ENCODE measurements at regions not wholly inside any gene's neighbourhood (a gene's known extent, or its start where the extent isn't known, plus 50 kb on each side); places are given as distances from the start of the nearest gene placed in this dataset.
"Not testable (repeated sequence)": the region's sequence is repeated elsewhere in the genome, so short reads cannot be mapped to it uniquely, and the experiment has no call there.

DNA sequence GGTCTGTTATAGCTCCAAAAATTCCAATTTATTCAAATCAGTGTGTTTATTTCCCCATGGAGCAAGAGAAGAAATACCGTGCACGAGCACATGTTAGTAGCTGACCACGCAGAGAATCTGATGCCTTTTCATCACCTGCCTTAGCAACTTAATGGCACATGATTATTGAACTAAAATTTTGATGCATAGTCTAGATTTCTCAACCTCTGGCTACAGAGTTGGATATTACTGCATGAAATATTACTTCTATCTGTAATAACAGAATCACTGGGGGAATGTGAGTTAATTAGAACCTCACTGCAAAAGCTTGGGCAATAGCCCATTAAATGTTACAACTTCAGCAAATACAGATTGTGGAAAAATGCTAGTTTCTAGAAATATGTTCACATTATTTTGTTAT lies 335.8 kb downstream of the FLRT2 start:
- TF ChIP-seq, protein P1, sequence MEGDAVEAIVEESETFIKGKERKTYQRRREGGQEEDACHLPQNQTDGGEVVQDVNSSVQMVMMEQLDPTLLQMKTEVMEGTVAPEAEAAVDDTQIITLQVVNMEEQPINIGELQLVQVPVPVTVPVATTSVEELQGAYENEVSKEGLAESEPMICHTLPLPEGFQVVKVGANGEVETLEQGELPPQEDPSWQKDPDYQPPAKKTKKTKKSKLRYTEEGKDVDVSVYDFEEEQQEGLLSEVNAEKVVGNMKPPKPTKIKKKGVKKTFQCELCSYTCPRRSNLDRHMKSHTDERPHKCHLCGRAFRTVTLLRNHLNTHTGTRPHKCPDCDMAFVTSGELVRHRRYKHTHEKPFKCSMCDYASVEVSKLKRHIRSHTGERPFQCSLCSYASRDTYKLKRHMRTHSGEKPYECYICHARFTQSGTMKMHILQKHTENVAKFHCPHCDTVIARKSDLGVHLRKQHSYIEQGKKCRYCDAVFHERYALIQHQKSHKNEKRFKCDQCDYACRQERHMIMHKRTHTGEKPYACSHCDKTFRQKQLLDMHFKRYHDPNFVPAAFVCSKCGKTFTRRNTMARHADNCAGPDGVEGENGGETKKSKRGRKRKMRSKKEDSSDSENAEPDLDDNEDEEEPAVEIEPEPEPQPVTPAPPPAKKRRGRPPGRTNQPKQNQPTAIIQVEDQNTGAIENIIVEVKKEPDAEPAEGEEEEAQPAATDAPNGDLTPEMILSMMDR (IDR thresholded peaks at IDR 0.05; ENCODE audit: extremely low read depth, missing control alignments) = no peak
- no peak for DNase-seq (ENCODE audit: low spot score)

DNA sequence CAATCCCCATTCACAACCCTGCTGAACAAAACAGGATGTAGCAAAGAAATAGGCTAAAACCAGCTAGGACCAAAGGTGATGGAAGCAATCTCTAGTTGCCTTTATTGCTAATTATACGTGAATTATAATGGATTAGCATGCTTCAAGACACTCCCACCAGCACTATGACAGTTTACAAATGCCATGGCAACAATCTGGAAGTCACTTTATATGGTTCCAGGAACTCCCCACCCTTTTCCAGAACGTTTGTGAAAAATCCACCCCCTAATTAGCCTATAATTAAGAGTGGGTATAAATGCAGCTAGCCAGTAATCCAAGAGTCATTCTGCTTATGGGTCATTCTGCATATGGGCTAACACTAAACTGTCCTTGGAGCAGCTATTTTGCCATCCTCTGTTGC lies 328.7 kb downstream of the FLRT2 start:
- TF ChIP-seq, protein P1 (IDR thresholded peaks at IDR 0.05; ENCODE audit: extremely low read depth, missing control alignments) = no peak
- DNase-seq (ENCODE audit: low spot score) = no peak

DNA sequence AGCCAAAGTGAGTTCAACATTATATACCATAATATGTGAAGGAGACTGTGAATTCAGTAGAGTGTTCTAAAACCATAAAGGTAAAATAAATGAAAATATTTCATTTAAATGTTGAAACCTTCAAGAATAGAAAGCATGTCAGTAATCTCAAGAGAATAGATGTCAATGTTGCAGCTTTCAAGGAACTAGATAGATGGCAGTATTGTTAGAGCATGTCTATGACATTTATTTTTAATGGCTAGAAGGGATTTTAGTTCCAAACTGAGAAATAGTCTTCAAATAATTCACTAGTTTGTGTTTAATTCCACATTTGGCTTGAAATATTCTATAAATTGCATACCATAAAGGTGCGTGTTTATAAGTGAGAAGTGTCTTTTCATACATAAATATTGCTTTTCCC lies 326.5 kb downstream of the FLRT2 start:
- DNase-seq (ENCODE audit: low spot score) = no peak
- TF ChIP-seq, protein P1 (IDR thresholded peaks at IDR 0.05; ENCODE audit: extremely low read depth, missing control alignments) = no peak

DNA sequence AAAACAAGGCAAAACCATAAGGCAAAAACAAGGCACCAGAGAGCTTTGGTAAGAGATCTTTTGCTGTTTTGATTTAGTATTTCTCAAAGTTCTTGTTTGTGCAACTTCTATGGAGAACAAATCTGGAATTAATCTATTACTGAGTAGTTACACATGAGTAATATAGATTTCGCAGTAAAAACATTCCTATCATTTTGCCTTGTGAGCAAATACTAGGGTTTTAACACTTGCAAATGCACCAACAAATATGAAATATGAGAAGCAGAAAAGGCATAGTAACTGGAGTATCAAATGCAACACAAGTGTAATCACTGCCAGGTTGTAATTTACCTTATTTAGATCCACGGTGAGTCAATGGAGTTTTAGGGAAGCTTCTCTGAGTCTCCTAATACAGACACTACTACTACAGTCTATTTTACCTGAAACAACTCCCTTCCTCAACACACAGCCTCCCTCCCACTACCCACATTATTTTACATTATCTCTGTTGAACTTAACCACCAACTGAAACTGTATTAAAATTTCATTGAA lies 324.1 kb downstream of the FLRT2 start:
- TF ChIP-seq, protein P1 (IDR thresholded peaks at IDR 0.05; ENCODE audit: extremely low read depth, missing control alignments) = no peak
- no peak for DNase-seq (ENCODE audit: low spot score)

DNA sequence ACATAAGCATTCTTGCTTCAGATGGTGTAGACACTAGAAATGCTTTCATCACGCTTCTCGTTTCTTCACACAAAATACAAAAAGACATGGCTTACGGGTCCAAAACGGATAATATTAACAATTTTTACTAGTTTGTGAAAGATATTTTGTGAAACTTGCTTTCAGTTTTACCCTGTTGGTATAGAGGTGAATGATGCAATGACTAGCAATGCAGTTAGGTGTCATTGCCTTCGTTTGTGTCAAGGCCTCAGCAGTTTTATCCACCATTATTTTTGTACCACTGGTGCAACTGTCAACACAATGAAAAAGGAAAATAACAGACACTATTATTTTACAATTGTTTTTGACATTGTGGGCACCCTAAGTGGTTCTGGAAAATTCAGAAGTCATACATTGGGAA lies 323.0 kb downstream of the FLRT2 start:
- DNase-seq (ENCODE audit: low spot score) = no peak
- TF ChIP-seq, protein P1 (IDR thresholded peaks at IDR 0.05; ENCODE audit: extremely low read depth, missing control alignments) = no peak

DNA sequence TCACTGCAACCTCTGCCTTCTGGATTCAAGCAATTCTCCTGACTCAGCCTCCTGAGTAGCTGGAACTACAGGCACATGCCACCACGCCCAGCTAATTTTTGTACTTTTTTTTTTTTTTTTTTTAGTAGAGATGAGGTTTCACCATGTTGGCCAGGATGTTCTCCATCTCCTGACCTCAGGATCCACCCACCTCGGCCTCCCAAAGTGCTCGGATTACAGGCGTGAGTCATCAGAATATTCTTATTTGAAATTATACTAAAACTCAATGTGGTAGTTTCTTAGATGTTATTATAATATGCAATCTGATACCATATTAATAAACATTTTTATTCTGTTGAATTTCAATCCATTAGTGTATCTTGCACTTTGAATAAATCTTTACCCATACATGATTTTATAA lies 322.2 kb downstream of the FLRT2 start:
- DNase-seq (ENCODE audit: low spot score) = not testable (repeated sequence)

DNA sequence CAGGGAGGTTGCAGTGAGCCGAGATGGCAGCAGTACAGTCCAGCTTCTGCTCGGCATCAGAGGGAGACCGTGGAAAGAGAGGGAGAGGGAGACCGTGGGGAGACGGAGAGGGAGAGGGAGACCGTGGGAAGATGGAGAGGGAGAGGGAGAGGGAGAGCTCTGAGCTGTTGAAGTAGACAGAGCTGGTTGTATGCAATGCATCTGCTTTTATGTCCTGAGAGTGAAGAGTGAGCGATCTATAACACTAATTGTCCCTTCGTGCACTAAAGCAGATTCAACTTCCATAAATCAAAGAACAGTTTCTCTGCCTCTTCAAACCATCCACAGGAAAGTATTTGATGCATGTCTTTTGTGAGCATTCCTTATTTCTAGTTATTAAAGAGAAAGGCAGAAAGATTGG lies 300.6 kb downstream of the FLRT2 start:
- not testable (repeated sequence) for DNase-seq (ENCODE audit: low spot score)

DNA sequence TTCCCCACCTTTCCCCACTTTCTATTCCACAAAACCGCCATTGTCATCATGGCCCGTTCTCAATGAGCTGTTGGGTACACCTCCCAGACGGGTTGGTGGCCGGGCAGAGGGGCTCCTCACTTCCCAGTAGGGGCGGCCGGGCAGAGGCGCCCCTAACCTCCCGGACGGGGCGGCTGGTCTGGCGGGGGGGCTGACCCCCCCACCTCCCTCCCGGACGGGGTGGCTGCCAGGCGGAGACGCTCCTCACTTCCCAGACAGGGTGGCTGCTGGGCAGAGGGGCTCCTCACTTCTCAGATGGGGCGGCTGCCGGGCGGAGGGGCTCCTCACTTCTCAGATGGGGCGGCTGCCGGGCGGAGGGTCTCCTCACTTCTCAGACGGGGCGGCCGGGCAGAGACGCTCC lies 299.7 kb downstream of the FLRT2 start:
- DNase-seq (ENCODE audit: low spot score) = not testable (repeated sequence)

DNA sequence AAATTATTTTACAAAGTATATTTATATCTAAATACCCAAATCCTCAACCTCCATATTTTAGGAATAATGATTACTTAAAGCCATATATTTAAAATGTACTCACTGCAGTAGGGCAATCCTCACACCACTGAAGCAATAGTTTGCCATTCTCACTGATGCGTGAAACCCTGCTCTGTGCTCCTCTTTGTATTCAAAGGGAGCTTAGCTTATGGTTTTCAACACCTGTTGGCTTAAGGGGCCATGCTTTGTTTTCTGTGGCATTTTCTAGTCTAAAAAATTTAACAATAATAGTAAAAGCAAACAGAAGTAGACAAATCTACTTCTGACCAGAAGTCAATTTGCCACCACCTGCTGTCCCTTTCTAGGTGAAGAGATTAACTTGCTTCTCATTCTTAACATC lies 294.6 kb downstream of the FLRT2 start:
- TF ChIP-seq, protein P1 (IDR thresholded peaks at IDR 0.05; ENCODE audit: extremely low read depth, missing control alignments) = no peak
- DNase-seq (ENCODE audit: low spot score) = no peak
